Gastrocnemius medialis (tissue), 4 donors: ENCODE measurements at regions not wholly inside any gene's neighbourhood (a gene's known extent, or its start where the extent isn't known, plus 50 kb on each side); places are given as distances from the start of the nearest gene placed in this dataset.

Experiments used
- ATAC-seq, 2 donors: fragments of 150-250 bp; one replicate each; pipeline ENCODE4 v1.9.1; 2016
- DNase-seq, 2 donors: peaks; one replicate each; pipeline ENCODE4 v3.0.0-alpha.2; 2019
- H3K27ac ChIP-seq, 4 donors: fragments of 200-600 bp; sonication (generic); 1 replicate in 1 of 4; 2 replicates in 3 of 4; pipeline ENCODE4 v1.5.1; 2016 to 2018; ENCODE audit warnings: mild to moderate bottlenecking in 2 of 4, moderate library complexity in 1 of 4
- H3K27me3 ChIP-seq, 3 donors: fragments of 200-600 bp; sonication (generic) in 2 of 3; 1 replicate in 1 of 3; 2 replicates in 2 of 3; pipeline versions ENCODE4 v1.5.1 to v1.6.0; 2016 to 2019; ENCODE audit warnings: mild to moderate bottlenecking in 1 of 3, moderate library complexity in 1 of 3
- H3K36me3 ChIP-seq, 2 donors: fragments of 200-600 bp; sonication (generic) in 1 of 2; one replicate each; pipeline ENCODE4 v1.5.1; 2017 to 2018
- H3K4me1 ChIP-seq, 2 donors: fragments of 200-600 bp; sonication (generic) in 1 of 2; one replicate each; pipeline ENCODE4 v1.5.1; 2016 to 2017; ENCODE audit warnings: mild to moderate bottlenecking in 2 of 2
- H3K4me3 ChIP-seq, 4 donors: fragments of 200-600 bp; sonication (generic) in 3 of 4; 1 replicate in 1 of 4; 2 replicates in 3 of 4; pipeline ENCODE4 v1.5.1; 2016 to 2019; ENCODE audit warnings: mild to moderate bottlenecking in 2 of 4
- H3K9me3 ChIP-seq, 3 donors: fragments of 200-600 bp; sonication (generic) in 2 of 3; 1 replicate in 1 of 3; 2 replicates in 2 of 3; pipeline ENCODE4 v1.5.1; 2016 to 2019
- POLR2A ChIP-seq, 2 donors: fragments of 450-650 bp; IDR thresholded peaks; one replicate each; pipeline ENCODE4 v1.6.1; 2017; ENCODE audit warnings: antibody characterized with exemption in 2 of 2, mild to moderate bottlenecking in 2 of 2, moderate library complexity in 2 of 2
- in situ Hi-C, 4 donors: fragments of 200-750 bp; cut with MboI; loops; one replicate each; pipeline versions ENCODE4 v1.15.0 to v1.8.0; 2017; ENCODE audit warnings: low sequenced_read_pairs in 4 of 4
- intact Hi-C: fragments of 100-400 bp; cut with DNase I; formaldehyde crosslinking; loops from one replicate; pipeline ENCODE4 v1.15.1; 2023; ENCODE audit warnings: low total_unique reads
- TF ChIP-seq, protein P1 (sequence below), 5 experiments: fragments of 450-650 bp in 3 of 5; fragments of 200-600 bp in 2 of 5; sonication (generic) in 2 of 5; IDR thresholded peaks in 4 of 5; conservative IDR thresholded peaks in 1 of 5; 1 replicate in 4 of 5; 2 replicates in 1 of 5; pipeline ENCODE4 v1.5.1; 2016 to 2019; ENCODE audit warnings: antibody characterized with exemption in 5 of 5, mild to moderate bottlenecking in 3 of 5, moderate library complexity in 3 of 5

DNA sequence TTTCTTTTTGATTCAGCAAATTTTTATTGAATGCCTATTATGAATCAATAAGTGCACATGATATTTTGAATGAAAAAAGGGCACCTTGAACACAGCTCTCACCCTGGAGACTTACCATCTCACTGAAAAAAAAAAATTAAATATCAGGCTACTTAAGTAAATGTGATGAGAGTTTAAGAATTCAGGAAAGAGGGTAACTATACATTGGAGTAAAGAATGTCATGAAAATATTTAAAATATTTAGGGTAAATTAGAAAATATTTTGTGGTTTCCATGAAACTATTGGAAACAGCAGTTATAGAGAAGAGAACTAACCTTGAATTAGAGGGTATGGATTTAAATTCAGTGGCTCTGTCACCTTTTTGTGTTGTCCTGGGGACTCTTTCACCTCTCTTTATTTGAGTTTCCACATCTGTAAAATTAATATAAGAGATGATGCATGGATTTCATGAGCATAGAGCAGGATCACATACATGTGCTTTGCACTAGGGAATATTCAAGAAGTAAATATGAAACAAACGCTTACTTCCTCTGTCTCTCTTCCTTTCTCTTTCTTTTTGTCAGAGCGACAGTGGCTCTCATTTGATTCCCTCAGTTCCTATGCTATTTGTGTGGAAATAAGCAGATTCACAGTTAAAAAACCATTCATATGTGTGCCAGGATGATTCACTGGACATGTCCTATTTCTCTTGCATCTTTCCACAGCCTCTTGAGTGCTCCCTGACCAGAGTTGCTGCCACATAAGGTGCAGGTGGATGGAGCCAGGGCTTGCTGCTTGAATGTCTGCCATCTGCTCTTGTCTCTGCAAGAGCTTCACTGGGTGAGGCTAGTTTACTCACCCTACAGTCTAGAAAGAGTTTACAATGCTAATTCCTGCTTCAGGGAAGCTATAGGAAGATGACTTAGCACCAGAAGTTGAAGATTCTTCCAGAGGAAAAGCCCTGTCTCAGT is 533.1 kb downstream of the ETS1 start:
- in situ Hi-C loops (no loop called here), intact Hi-C loops (no loop called here)
- Histone ChIP-seq H3K27me3 (no peaks in the 10 kb centered on the region), H3K4me1 (no peaks in the 10 kb centered on the region), H3K4me3 (no peak overlapping the region), H3K9me3 (no peaks in the 10 kb centered on the region), H3K36me3 (no peaks in the 10 kb centered on the region), H3K27ac (no peak overlapping the region)
- no peak for DNase-seq
- TF ChIP-seq POLR2A (IDR thresholded peaks at IDR 0.05), result no peak
- TF ChIP-seq, protein P1, sequence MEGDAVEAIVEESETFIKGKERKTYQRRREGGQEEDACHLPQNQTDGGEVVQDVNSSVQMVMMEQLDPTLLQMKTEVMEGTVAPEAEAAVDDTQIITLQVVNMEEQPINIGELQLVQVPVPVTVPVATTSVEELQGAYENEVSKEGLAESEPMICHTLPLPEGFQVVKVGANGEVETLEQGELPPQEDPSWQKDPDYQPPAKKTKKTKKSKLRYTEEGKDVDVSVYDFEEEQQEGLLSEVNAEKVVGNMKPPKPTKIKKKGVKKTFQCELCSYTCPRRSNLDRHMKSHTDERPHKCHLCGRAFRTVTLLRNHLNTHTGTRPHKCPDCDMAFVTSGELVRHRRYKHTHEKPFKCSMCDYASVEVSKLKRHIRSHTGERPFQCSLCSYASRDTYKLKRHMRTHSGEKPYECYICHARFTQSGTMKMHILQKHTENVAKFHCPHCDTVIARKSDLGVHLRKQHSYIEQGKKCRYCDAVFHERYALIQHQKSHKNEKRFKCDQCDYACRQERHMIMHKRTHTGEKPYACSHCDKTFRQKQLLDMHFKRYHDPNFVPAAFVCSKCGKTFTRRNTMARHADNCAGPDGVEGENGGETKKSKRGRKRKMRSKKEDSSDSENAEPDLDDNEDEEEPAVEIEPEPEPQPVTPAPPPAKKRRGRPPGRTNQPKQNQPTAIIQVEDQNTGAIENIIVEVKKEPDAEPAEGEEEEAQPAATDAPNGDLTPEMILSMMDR (IDR thresholded peaks at IDR 0.05 in 4 of 5, conservative IDR thresholded peaks at IDR 0.05 in 1 of 5), result no peak
- ATAC-seq, result no peak

DNA sequence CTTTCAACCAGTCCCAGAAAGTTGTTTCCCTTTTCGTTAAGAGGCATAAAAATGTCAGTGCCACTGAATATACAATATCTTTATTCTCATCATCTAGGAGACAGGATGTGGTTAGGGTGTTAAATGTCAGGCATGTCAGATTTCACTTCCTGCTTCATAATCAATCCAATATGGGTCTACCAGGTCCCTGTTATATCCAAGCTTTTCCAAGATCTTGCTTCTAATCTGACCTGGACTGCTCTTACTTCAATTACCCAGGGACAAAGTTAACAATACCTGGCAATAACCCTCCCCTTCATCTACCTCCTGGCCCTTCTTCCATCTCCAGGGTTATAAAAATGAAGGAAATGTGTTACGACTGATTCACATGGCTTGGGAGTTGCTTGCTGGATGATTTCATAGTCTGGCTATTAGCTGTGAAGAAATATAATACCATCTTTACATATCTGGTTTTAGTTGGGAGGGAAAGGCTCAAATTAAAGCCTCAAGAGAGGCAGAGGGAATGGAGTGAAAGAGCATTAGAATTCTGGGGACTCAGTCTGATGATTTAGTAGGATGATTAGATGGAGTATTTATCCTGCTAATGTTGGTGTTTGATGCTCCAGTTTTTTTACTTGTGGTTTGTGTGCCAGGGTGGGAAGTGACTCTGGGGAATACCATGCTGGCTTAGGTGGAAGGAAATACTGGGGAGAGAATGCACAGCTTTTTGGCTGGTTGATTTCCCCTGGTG is 534.3 kb downstream of the ETS1 start:
- intact Hi-C loops (no loop called here), in situ Hi-C loops (no loop called here)
- ATAC-seq (no peak), DNase-seq (no peak)
- Histone ChIP-seq H3K9me3 (no peaks in the 10 kb centered on the region), H3K4me1 (no peaks in the 10 kb centered on the region), H3K4me3 (no peak overlapping the region), H3K36me3 (no peaks in the 10 kb centered on the region), H3K27me3 (no peaks in the 10 kb centered on the region), H3K27ac (no peak overlapping the region)
- TF ChIP-seq, protein P1 (IDR thresholded peaks at IDR 0.05 in 4 of 5, conservative IDR thresholded peaks at IDR 0.05 in 1 of 5), result no peak
- TF ChIP-seq POLR2A (IDR thresholded peaks at IDR 0.05), result no peak

DNA sequence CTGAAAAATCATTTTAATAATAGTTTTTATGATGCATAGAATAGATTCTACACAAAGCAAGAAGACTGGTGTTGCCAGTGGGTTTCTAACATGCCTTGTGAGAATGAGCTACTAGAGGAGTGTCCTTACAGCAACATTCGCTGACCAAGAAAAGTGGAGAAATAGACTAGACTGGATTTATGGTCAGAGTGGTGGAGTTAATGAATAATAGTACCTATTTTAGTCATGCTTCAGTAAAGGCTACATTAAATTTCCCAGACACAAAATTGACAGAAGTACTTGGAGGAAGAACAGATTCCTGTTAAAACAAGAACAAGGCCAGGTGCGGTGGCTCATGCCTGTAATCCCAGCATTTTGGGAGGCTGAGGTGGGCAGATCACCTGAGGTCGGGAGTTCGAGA is 539.2 kb downstream of the ETS1 start:
- H3K27ac ChIP-seq, result no peak overlapping the region
- H3K9me3 ChIP-seq, result no peaks in the 10 kb centered on the region
- no peak for DNase-seq
- ATAC-seq, result no peak
- no peak overlapping the region for H3K4me3 ChIP-seq
- no peaks in the 10 kb centered on the region for H3K36me3 ChIP-seq
- no peaks in the 10 kb centered on the region for H3K27me3 ChIP-seq
- in situ Hi-C loops (loop anchor here in 2 of 4 donors (25.0 kb wide), 2 partner anchors 589 to 789 kb away; no protein-coding TSS in a partner anchor), intact Hi-C loops (no loop called here)
- TF ChIP-seq, protein P1 (IDR thresholded peaks at IDR 0.05 in 4 of 5, conservative IDR thresholded peaks at IDR 0.05 in 1 of 5), result no peak
- TF ChIP-seq POLR2A (IDR thresholded peaks at IDR 0.05), result no peak
- H3K4me1 ChIP-seq, result no peaks in the 10 kb centered on the region

DNA sequence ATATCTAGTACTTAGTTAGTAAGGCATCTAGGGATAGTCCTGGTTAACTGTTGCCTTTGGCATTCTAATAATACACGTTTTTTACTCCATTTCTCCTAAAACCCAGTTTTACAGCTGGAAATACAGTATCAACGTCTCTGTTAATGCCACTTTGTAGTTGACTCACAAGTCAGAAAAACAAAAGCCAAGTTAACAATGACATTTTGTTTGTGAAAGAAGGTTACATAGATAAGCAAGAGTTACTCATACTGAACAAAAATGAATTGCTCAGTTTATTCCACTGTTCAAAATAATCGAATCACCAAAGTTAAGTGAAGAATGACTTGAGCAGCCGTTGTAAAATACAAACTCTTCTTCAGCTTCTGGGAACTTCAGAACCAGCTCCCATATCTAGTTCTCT is 540.3 kb downstream of the ETS1 start:
- H3K4me3 ChIP-seq, result no peak overlapping the region
- DNase-seq (no peak), ATAC-seq (no peak)
- TF ChIP-seq, protein P1 (IDR thresholded peaks at IDR 0.05 in 4 of 5, conservative IDR thresholded peaks at IDR 0.05 in 1 of 5), result no peak
- no peaks in the 10 kb centered on the region for H3K36me3 ChIP-seq
- no peak overlapping the region for H3K27ac ChIP-seq
- H3K4me1 ChIP-seq, result no peaks in the 10 kb centered on the region
- no peaks in the 10 kb centered on the region for H3K27me3 ChIP-seq
- intact Hi-C loops (no loop called here), in situ Hi-C loops (loop anchor here in 2 of 4 donors (25.0 kb wide), 2 partner anchors 590 to 790 kb away; no protein-coding TSS in a partner anchor)
- H3K9me3 ChIP-seq, result no peaks in the 10 kb centered on the region
